Glomerular visceral epithelial cell (primary cell): ENCODE measurements at regions not wholly inside any gene's neighbourhood (a gene's known extent, or its start where the extent isn't known, plus 50 kb on each side); places are given as distances from the start of the nearest gene placed in this dataset.
"Not testable (repeated sequence)": the region's sequence is repeated elsewhere in the genome, so short reads cannot be mapped to it uniquely, and the experiment has no call there.

Experiments
- DNase-seq: peaks from one replicate; pipeline ENCODE4 v3.0.0-alpha.2; 2016; ENCODE audit errors: extremely low spot score

- DNase-seq = no peak
Measured at GRCh38 chr6:121760191-121760590, 324.7 kb downstream of the GJA1 start.

GRCh38 chr6:121760745-121761144, 325.3 kb downstream of the GJA1 start:
- DNase-seq = no peak

- no peak for DNase-seq
Measured at GRCh38 chr6:121764493-121764892, 329.0 kb downstream of the GJA1 start.

GRCh38 chr6:121765060-121765459, 329.6 kb downstream of the GJA1 start:
- no peak for DNase-seq

GRCh38 chr6:121767211-121767610, 331.8 kb downstream of the GJA1 start:
- no peak for DNase-seq

GRCh38 chr6:121770943-121771342, 335.5 kb downstream of the GJA1 start:
- no peak for DNase-seq

GRCh38 chr6:121771937-121772720, 336.7 kb downstream of the GJA1 start:
- no peak for DNase-seq

GRCh38 chr6:121776054-121776453, 340.6 kb downstream of the GJA1 start:
- no peak for DNase-seq

- DNase-seq = peak; percentile 85
Measured at GRCh38 chr6:121780325-121781321, 345.2 kb downstream of the GJA1 start.

- no peak for DNase-seq
Measured at GRCh38 chr6:121791396-121792315, 356.2 kb downstream of the GJA1 start.

GRCh38 chr6:121794630-121795029, 359.2 kb downstream of the GJA1 start:
- peak; percentile 80 for DNase-seq

GRCh38 chr6:121797598-121797997, 362.2 kb downstream of the GJA1 start:
- DNase-seq = not testable (repeated sequence)

- peak; percentile 26 for DNase-seq
Measured at GRCh38 chr6:121798126-121798525, 362.7 kb downstream of the GJA1 start.

GRCh38 chr6:121799574-121799973, 364.1 kb downstream of the GJA1 start:
- DNase-seq = no peak

- DNase-seq = no peak
Measured at GRCh38 chr6:121800047-121800446, 364.6 kb downstream of the GJA1 start.

- DNase-seq = no peak
Measured at GRCh38 chr6:121806116-121806515, 370.7 kb downstream of the GJA1 start.

- no peak for DNase-seq
Measured at GRCh38 chr6:121809211-121809610, 373.8 kb downstream of the GJA1 start.

- DNase-seq = no peak
Measured at GRCh38 chr6:121810158-121811032, 374.9 kb downstream of the GJA1 start.

GRCh38 chr6:121811106-121811505, 375.7 kb downstream of the GJA1 start:
- DNase-seq = no peak

- no peak for DNase-seq
Measured at GRCh38 chr6:121816361-121816760, 380.9 kb downstream of the GJA1 start.
